ENCODE measurements at regions not wholly inside any gene's neighbourhood (a gene's known extent, or its start where the extent isn't known, plus 50 kb on each side); places are given as distances from the start of the nearest gene placed in this dataset.

DNA sequence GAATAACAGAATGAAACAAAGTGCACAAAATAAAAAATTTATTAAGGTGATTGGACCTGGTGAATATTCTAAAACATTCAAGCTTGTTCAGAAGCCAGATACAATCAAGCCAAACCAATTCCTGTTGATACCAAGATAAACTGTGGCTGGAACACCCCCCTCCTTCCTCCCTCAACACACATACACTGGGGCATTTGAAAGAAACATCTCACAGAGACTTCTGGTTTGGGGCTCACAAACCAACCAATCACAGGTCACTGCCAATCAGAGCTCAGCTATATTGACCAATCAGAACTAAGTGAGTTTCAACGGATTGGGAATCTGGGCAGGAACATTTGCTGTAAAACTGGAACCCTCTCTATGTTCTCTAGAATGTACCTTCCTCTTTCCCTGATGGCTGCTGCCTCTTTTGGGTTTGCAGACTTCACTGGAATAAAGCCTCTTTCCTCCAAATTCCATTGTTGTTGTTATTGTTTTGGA lies 340.6 kb upstream of the GOLIM4 start:
- TF ChIP-seq, protein P1, sequence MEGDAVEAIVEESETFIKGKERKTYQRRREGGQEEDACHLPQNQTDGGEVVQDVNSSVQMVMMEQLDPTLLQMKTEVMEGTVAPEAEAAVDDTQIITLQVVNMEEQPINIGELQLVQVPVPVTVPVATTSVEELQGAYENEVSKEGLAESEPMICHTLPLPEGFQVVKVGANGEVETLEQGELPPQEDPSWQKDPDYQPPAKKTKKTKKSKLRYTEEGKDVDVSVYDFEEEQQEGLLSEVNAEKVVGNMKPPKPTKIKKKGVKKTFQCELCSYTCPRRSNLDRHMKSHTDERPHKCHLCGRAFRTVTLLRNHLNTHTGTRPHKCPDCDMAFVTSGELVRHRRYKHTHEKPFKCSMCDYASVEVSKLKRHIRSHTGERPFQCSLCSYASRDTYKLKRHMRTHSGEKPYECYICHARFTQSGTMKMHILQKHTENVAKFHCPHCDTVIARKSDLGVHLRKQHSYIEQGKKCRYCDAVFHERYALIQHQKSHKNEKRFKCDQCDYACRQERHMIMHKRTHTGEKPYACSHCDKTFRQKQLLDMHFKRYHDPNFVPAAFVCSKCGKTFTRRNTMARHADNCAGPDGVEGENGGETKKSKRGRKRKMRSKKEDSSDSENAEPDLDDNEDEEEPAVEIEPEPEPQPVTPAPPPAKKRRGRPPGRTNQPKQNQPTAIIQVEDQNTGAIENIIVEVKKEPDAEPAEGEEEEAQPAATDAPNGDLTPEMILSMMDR (conservative IDR thresholded peaks at IDR 0.05) = no peak
- TF ChIP-seq EZH2 (IDR thresholded peaks at IDR 0.05; ENCODE audit: low read depth) = no peak

All from PC-9 (cell line).